ENCODE measurements at regions not wholly inside any gene's neighbourhood (a gene's known extent, or its start where the extent isn't known, plus 50 kb on each side); places are given as distances from the start of the nearest gene placed in this dataset.

GRCh38 chr1:219428651-219429050, 184.3 kb downstream of the ZC3H11B start:
- no peak for TF ChIP-seq CTCF (IDR thresholded peaks at IDR 0.05)
- intact Hi-C loops (cut with DNase I): no loop called here
- no peaks in the 10 kb centered on the region for H3K36me3 ChIP-seq
- H3K4me1 ChIP-seq: no peaks in the 10 kb centered on the region
- no peaks in the 10 kb centered on the region for H3K9me3 ChIP-seq
- no peak overlapping the region for H3K27ac ChIP-seq
- H3K9ac ChIP-seq (ENCODE audit: low read depth in 2 of 2, low read length in 2 of 2): no peak overlapping the region
- H3K4me3 ChIP-seq: no peak overlapping the region
- no peaks in the 10 kb centered on the region for H3K27me3 ChIP-seq
- DNase-seq: no peak

GRCh38 chr1:219427989-219428388, 184.9 kb downstream of the ZC3H11B start:
- Histone ChIP-seq H3K4me3 (no peak overlapping the region), H3K27ac (no peak overlapping the region), H3K4me1 (no peaks in the 10 kb centered on the region), H3K9me3 (no peaks in the 10 kb centered on the region), H3K27me3 (no peaks in the 10 kb centered on the region), H3K36me3 (no peaks in the 10 kb centered on the region), H3K9ac (ENCODE audit: low read depth in 2 of 2, low read length in 2 of 2) (no peak overlapping the region)
- TF ChIP-seq CTCF (IDR thresholded peaks at IDR 0.05): no peak
- DNase-seq: no peak
- intact Hi-C loops (cut with DNase I): no loop called here

- Histone ChIP-seq H3K9ac (ENCODE audit: low read depth in 2 of 2, low read length in 2 of 2) (no peak overlapping the region), H3K9me3 (no peaks in the 10 kb centered on the region), H3K4me3 (no peak overlapping the region), H3K27ac (no peak overlapping the region), H3K36me3 (no peaks in the 10 kb centered on the region), H3K4me1 (no peaks in the 10 kb centered on the region), H3K27me3 (no peaks in the 10 kb centered on the region)
- intact Hi-C loops (cut with DNase I): no loop called here
- TF ChIP-seq CTCF (IDR thresholded peaks at IDR 0.05): no peak
- DNase-seq: no peak
Observed at GRCh38 chr1:219427403-219427802, 185.5 kb downstream of the ZC3H11B start.

GRCh38 chr1:219422811-219423598, 189.9 kb downstream of the ZC3H11B start:
- Histone ChIP-seq H3K4me3 (no peak overlapping the region), H3K9me3 (no peaks in the 10 kb centered on the region), H3K27me3 (no peaks in the 10 kb centered on the region), H3K9ac (ENCODE audit: low read depth in 2 of 2, low read length in 2 of 2) (no peak overlapping the region), H3K27ac (no peak overlapping the region), H3K36me3 (no peaks in the 10 kb centered on the region), H3K4me1 (no peaks in the 10 kb centered on the region)
- no peak for DNase-seq
- no peak for TF ChIP-seq CTCF (IDR thresholded peaks at IDR 0.05)
- intact Hi-C loops (cut with DNase I): no loop called here

GRCh38 chr1:219420913-219421312, 192.0 kb downstream of the ZC3H11B start:
- Histone ChIP-seq H3K27ac (no peak overlapping the region), H3K36me3 (no peaks in the 10 kb centered on the region), H3K9ac (ENCODE audit: low read depth in 2 of 2, low read length in 2 of 2) (no peak overlapping the region), H3K9me3 (no peaks in the 10 kb centered on the region), H3K4me1 (no peaks in the 10 kb centered on the region), H3K27me3 (no peaks in the 10 kb centered on the region), H3K4me3 (no peak overlapping the region)
- no peak for TF ChIP-seq CTCF (IDR thresholded peaks at IDR 0.05)
- no peak for DNase-seq
- intact Hi-C loops (cut with DNase I): no loop called here

Data from colonic mucosa (tissue), 4 donors.